ENCODE measurements at regions not wholly inside any gene's neighbourhood (a gene's known extent, or its start where the extent isn't known, plus 50 kb on each side); places are given as distances from the start of the nearest gene placed in this dataset.
"Not testable (repeated sequence)": the region's sequence is repeated elsewhere in the genome, so short reads cannot be mapped to it uniquely, and the experiment has no call there.

GRCh38 chr10:52479567-52479966 is 165.5 kb downstream of the DKK1 start:
- no peak for DNase-seq (ENCODE audit: low read depth)

GRCh38 chr10:52481986-52482555 is 168.0 kb downstream of the DKK1 start:
- DNase-seq (ENCODE audit: low read depth): no peak

- DNase-seq (ENCODE audit: low read depth): no peak
Observed at GRCh38 chr10:52483587-52483986, 169.5 kb downstream of the DKK1 start.

- no peak for DNase-seq (ENCODE audit: low read depth)
Observed at GRCh38 chr10:52484206-52485065, 170.4 kb downstream of the DKK1 start.

GRCh38 chr10:52485462-52485861 is 171.4 kb downstream of the DKK1 start:
- no peak for DNase-seq (ENCODE audit: low read depth)

- peak; percentile 83 for DNase-seq (ENCODE audit: low read depth)
Observed at GRCh38 chr10:52486840-52487611, 172.9 kb downstream of the DKK1 start.

GRCh38 chr10:52488606-52489485 is 174.8 kb downstream of the DKK1 start:
- peak; percentile 44 for DNase-seq (ENCODE audit: low read depth)

- peak; percentile 57 for DNase-seq (ENCODE audit: low read depth)
Observed at GRCh38 chr10:52491246-52491995, 177.3 kb downstream of the DKK1 start.

GRCh38 chr10:52499281-52499680 is 185.2 kb downstream of the DKK1 start:
- DNase-seq (ENCODE audit: low read depth): no peak

GRCh38 chr10:52500476-52500875 is 186.4 kb downstream of the DKK1 start:
- DNase-seq (ENCODE audit: low read depth): no peak

- no peak for DNase-seq (ENCODE audit: low read depth)
Observed at GRCh38 chr10:52502237-52502636, 188.2 kb downstream of the DKK1 start.

- not testable (repeated sequence) for DNase-seq (ENCODE audit: low read depth)
Observed at GRCh38 chr10:52505341-52505740, 191.3 kb downstream of the DKK1 start.

GRCh38 chr10:52514481-52514880 is 200.4 kb downstream of the DKK1 start:
- no peak for DNase-seq (ENCODE audit: low read depth)

GRCh38 chr10:52517012-52517411 is 202.9 kb downstream of the DKK1 start:
- no peak for DNase-seq (ENCODE audit: low read depth)

GRCh38 chr10:52523696-52524095 is 209.6 kb downstream of the DKK1 start:
- no peak for DNase-seq (ENCODE audit: low read depth)

GRCh38 chr10:52525761-52526160 is 211.7 kb downstream of the DKK1 start:
- no peak for DNase-seq (ENCODE audit: low read depth)

- no peak for DNase-seq (ENCODE audit: low read depth)
Observed at GRCh38 chr10:52526251-52526823, 212.3 kb downstream of the DKK1 start.

- no peak for DNase-seq (ENCODE audit: low read depth)
Observed at GRCh38 chr10:52532650-52533290, 218.7 kb downstream of the DKK1 start.

- no peak for DNase-seq (ENCODE audit: low read depth)
Observed at GRCh38 chr10:52533986-52534385, 219.9 kb downstream of the DKK1 start.

GRCh38 chr10:52539463-52539862 is 225.4 kb downstream of the DKK1 start:
- DNase-seq (ENCODE audit: low read depth): no peak

Data from GM04504 (cell line).